Stimulated activated CD8-positive, alpha-beta memory T cell treated with anti-CD3 and anti-CD28 coated beads, Interleukin-7, amount 100 ng/mL, for 4 hours (primary cell): ENCODE measurements at regions not wholly inside any gene's neighbourhood (a gene's known extent, or its start where the extent isn't known, plus 50 kb on each side); places are given as distances from the start of the nearest gene placed in this dataset.

Experiments
- DNase-seq, 2 donors: peaks; one replicate each; pipeline ENCODE4 v3.0.0-alpha.2; 2020; ENCODE audit warnings: low read depth in 2 of 2

DNA sequence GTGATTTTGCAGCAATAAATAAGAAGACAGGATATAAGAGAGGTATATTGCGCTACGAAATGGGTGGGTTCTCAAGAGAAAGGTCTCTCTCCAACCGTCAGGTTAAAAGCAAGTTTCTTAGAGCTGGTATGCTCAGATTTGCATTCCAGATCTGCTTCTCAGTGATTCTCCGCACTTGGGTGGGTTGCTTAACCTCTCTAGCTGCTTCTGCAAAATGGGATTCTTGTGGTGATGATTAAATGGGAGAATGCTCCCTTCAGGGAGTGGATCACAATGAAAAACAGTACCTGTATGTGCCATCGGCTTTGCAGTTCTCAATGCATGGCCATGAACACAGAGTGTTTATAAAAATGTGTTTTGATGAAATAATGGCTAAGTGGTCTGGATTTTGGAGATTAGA, 477.7 kb downstream of the TNS1 start:
- DNase-seq, result no peak

DNA sequence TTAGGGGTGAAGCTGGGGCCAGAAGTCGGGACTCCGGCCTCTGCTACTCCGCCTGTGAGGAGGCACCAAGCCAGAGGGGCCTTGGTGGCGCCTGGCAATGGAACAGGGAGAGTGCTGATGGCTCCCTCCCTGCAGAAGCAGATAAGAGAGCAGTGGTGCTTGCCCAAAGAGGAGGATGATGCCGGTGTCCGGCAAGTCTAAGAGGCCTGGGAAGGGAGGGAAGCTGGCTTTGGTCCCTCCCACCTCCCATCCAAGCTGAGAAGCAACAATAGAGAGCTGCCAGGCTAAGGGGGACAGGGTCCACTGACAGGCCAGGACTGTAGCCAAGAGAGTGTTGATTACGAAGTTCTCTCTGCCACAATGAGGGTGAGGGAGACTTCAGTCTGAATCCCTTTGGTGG, 479.5 kb downstream of the TNS1 start:
- no peak for DNase-seq

DNA sequence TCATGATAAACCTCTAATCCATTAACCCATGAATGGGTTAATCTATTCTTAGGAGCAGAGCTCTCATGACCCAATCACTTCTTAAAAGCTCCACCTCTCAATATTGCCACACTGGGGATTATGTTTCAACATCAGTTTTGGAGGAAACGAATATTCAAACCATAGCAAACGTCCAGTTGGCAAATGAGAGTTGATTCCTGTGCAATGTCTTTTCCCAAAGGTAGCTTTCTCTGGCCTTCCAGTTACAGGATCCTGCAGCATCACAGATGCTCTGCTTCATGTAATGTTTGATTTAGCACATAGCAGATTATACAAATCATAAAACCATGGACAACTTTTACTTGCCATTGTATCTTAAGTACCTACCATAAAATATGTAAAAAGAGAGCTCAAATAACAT, 481.0 kb downstream of the TNS1 start:
- DNase-seq, result no peak

DNA sequence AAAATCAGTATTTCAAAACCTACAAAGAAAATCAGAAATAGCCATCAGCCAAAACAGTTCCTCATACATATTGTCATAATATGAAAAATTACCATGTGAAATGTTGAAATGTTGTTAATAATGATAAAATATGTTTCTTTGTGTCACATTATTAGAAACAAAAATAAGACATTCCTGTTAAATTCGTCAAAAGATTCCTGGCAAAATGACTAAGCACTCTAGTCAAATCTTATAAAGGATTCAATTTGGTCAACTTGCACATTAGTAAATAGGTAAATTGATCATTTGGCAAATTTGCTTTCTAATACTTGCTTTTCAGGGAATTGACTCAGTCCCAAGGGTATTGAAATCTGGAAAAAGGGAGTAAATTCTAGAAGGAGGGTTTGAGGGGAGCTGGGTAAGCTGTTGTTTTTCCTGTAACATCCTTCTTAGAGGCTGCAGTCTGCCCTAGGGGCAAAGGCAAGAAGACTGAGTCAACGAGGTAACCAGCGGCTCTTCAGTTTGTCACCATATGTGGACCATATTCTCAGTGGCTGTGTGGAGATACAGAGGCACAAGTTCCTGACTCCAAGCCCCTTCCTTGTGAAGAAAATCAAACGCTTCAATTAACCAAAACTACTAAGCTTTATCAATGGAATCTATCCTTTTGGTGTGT, 482.3 kb downstream of the TNS1 start:
- no peak for DNase-seq

DNA sequence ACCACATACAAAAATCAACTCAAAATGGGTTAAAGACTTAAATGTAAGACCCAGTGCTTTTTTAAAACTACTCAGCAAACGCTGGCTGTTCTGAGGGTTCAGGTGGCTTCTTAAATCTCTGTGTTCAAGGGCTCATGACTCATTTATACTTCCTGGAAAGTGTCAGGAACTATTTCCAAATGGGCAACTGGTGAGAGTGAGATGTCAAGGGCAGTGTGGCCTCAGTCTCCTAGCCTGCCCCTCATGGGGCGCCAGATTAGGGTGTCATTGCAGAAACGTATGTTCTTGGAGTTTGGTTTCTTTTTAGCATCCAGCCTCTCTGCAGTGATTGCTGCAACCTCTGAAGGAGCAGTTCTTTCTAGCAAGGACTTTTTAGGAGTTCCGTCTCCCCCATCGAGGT, 485.4 kb downstream of the TNS1 start:
- DNase-seq, result no peak

DNA sequence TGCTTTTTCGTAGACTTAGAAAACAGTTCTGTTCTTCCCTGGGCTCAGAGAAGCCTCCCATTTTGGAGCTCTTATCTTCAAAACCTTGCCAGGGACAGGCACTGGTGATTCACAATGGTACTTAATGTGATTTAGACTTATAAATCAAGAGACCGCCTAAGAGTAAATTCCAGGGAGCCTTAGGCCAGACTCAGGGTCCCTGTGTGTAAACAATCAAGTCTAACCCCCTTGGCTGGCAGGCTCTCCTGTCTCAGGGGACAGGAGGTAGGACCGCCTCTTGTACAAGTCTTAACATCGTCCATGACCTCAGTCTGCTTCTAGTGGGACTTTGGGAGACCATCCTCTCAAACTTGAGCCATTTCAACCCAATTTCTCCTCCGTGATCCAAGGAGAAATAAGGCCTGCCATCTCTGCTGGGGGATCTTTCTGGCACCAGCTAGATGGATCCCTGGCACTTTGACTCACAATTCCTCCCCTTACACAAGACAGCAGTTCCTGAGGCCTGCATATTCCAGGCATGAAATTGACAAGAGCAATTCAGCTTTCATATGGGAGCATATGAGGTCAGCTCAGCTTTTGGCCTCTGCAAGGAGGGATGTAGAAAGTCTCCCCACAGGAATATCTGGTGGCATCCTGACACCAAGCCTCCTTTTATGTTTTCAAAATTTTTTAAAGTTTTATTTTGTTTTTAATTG, 487.0 kb downstream of the TNS1 start:
- DNase-seq, result no peak

DNA sequence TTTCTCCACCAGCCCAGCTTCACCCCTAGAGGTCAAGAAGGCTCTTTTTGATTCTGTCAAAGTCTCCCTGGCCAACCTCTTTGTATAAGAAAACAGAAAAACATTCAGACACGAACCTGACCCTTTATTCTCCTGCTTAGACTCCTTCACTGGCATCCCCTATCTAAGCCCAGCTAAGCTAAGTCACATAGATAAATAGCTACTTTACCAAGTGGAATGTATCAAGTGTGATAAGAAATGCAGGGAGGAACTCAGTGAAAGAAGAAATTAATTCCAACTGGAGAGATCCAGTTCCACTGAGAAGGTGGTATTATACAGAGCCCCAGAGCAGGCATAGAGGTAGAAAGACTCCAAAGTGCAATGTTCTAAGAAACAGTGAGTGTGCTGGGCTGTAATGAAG, 489.5 kb downstream of the TNS1 start:
- DNase-seq, result no peak

DNA sequence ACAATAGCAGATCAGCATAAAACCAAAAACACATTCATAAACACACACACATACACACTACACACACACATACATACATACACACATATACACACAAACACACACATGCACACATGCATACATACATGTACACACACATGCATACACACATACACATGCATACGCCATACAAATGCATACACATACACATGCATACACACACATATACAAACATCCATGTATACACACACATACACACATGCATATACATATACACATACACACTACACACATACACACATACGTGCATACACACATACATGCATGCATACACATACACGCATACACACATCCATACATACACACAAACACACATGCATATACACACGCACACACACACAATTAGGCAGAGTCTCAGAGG, 490.1 kb downstream of the TNS1 start:
- DNase-seq, result no peak

DNA sequence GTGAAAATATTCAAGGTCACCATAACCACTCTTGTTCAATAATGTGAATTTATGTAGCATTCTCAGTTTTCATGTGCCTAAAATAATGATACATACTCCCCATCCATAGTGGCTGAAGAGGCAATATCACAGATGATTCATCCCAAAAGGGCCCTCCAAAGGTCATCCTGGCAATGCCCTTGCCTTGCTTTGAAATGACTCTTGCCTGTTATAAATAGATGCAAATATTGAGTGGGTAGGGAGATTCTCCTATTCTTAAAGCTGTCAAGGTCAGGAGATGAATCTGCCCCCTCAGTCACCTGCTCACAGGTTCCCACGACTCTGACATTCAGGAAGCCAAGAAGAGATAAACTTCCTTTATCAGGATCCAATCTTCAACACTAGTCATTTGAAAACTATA, 490.5 kb downstream of the TNS1 start:
- DNase-seq, result no peak

DNA sequence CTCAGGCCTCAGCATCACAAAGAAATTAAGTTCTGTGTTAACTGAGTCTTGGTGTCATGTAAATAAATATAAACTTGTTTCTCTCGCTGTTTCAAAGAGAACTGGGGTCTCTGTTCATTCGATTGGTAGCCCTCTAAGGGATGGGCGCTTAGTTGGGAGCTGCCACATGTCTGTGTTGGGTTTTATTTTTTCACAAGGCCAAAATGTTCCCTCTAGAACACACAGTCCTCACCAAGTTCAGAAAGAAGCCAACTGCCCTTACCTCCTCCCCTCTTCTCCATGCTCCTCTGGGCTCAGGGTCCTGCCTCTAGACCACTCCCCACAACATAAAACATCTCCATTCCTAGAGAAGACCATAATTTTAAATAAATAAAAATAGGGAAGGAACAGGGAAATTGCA, 490.9 kb downstream of the TNS1 start:
- DNase-seq, result no peak

DNA sequence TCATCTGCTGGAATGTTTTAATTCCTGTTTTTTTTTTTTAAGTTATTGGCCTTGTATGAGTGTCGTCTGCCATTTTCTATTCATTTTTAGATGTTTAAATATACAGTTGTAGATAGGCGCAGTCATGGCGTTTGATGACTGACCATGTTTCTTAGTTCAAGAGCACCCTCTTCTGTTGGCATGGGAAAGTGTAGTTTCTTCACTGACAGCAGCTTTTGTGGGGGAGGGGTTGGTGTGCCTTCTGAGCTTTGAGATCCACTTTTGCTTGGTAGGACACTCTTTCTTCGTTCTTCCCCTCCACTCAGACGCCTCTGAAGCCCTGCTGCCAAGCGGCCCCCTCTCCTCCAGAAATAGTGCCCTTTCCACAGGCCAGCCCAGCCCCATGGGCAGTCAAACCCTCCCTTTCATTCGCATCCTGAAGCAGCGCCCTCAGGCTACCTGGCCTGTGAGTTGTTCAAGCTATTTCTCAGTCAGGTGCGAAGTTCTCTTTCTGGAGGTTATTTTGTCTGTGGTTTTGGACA, 492.0 kb downstream of the TNS1 start:
- no peak for DNase-seq

DNA sequence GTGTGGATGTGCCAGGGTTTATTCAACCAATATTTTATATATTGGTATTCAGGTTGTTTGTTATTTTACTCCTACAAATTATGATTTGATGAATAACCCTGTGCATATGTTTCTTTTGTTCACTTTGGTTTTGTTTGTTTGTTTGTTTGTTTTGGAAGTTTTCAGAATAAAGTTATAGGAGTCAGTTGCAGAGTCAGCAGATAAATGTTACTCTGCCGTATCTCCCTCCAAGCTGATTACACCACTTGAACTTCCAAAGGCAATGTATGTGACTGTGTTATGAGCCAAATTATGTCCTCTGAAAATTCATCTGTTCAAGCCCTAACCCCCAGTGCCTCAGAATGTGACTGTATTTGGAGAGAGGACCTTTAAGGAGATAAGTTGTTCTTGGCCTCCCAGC, 497.5 kb downstream of the TNS1 start:
- no peak for DNase-seq

DNA sequence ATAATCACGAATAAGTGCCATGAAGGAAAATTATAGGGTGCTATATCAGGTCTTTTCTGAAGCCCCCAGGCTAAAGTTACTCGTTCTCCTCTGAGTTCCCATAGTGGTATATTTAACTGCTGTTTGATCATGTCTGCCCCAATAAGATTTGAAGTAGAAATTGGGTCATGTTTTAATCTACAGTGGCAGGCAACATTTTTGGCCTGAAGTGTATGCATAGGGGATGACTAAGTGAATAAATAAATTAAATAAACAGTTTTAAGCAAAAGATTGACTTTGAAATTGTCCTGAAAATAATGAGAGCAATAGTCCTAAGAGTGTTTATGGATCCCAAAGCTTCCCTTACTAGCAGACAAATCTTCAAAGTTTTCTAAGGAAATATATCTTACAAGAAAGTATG, 500.9 kb downstream of the TNS1 start:
- no peak for DNase-seq

DNA sequence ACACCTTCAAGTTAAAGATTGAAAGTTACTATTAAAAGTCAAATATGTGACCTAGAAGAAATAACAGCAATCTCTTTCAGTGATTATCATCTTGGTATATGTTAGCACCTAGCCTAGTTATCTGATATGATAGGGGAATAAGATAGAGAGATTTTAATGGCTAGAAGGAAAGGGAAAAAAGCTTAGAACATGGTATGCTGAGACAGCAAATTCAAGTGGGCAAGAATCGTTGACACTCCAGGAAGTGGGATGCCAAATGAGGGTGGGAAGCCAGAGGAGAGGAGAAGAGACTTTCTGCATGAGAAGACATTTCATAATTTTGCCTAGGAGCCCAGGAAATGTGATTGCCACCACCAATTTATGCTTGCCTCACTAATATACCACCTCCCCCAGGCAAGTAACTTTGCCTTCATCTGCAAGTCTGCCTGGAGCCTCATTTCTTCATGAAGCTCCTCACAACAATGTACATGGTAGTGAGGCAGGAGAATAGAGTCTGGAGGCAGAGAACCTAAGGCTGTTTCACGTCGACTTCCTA, 504.9 kb downstream of the TNS1 start:
- DNase-seq, result no peak

DNA sequence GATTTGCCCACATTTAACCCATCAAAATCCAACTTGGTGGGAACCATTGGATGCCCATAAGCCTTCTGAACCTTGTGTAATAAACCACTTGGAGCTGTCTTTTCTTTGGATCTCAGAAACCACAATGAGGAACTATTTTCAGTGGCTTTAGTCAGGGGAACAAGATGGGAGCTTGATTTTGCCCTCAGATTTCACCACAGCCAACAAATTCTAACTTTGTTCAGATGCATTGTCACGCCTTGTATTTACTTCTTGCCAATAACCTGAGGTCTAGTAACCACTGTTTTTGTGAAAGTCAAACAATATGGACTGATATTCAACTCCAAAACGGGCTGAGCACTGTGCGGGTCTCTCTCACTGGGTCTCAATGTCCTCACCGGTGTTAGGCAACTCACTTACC, 508.2 kb downstream of the TNS1 start:
- no peak for DNase-seq

DNA sequence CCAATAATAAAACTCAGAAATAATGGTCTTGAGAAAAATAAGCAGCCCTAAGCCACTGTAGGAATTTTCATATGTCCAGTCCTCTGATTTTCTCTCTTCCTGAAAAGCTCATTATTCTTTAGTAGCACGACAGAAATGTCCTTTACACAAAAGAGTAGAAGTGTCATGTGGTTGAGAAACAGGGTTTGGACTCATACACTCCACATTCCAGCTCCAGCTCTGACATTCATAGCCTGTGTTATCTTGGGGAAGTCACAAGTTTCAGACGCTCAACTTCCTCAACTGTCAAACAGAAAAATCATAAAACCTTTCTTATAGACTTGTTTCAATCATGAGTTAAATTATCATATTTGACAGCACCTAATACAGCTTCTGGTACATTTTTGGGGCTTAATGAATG, 511.5 kb downstream of the TNS1 start:
- no peak for DNase-seq

DNA sequence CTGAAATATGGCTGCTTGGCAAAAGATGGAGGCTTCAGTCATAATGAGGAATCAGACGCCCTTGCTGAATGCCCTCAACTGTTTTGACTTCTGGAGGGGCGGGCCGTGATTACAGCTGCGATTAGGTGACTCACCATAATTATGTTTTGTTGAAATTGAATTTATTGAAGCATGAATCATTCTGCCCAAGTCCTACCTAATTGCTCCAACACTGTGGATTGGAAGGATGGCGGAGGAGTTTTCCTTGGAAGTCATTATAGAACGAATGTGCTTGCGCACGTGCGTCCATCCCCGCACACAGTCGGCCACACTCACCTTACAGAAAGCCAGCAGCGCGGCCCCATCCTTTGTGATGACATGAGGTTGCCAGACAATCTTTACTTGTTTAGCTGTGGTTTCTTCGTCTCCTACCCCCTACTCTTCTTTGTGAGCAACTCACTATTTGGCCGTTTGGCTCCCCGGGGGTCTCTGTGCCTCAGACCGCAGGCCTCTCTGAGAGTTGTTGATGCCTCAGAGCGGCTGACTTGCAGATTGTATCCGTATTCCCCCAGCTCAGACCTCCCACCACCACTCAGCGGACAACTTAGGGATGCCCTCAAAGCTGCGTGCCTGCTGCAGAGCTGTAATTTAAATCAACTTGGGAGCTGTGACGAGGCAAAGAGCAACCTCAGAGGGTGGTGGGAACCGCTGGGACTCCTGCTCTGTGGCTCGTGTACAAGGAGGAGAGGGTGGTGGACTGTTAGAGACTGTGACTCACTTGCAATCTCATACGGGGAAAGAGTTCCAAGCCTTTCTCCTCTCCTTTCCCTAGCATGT, 513.4 kb downstream of the TNS1 start:
- DNase-seq, result no peak

DNA sequence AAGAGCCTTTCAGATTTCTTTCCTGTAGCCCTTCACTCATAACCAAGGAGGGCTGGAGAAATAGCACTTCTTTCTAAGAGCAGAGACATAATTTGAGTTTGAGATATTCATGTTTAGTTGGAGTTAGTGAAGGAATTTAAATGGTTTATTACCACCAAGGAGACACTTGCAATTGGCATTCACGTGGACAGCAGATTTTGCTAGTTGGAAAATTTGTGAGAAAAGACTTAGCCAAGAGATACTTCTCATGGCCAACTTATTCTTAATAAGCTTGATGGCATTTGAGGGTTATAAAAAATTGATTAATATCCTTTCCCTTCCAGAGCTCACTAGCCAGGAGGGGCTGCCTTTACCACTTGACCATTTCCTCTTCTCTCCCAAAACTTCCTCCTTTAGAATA, 518.7 kb downstream of the TNS1 start:
- no peak for DNase-seq

DNA sequence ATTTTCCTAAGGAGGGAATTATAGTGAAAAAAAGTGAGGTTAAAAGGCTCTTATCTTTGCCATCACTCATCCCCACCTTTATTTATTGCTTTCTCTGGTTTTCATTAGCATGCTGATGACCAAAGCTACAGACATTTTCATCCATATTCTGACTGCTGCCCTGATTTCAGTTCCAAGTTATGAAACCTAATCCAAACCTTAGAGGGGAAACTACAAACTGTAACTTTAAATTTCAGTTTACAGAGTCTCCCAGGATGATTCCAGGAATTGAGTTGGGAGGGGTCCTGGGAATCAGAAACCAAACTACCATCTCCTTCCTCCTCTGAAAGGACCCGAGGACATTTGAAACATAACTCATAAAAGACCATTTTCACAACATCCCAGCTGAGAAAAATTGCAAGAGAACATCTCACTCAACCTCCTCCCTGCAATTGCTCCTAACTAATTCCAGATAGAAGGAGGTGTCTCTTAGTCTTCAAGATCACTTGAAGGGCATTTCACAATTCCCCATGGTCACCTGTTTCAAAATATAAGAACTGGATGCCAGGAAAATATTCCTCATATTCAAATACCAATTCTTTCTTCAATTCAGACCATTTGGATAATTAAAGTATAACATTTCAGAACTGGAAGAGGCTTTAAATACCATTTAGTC, 520.6 kb downstream of the TNS1 start:
- DNase-seq, result no peak

DNA sequence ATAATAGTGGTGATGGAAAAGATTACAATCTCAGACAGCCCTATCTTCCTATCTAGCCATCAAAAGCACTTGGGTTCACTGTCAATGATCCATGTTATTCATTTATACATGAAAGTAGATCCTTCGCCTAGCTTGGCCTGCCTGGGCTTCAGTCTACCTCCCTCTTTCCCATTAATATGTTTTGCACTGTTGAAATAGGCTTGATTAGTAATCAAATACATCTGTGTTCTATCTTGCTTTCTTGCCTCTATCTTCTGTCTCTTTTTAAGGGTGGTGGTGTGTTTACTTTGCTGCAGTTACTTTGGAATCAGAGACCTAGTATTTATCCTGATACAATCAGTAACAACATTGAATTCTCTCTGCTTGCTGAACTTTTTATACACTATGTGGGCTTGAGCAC, 521.2 kb downstream of the TNS1 start:
- no peak for DNase-seq

DNA sequence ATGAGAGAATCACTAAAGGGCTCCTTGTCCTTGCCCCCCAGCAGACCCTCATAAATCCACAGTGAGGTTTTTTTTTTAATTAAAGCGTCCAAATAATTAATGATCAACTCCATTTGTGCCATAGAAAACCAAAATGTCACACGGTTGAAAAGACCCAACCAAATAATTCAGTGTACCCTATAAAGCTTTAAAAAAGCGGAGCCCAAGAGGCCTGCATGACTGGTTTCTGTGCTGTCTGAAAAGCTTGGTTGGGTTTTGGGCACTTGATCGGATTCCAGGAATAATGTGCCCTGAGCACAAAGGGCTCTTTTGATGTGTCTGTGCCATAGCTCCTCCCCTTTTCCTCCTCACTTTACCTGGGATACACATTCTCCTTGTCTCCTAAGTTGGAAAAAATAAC, 523.2 kb downstream of the TNS1 start:
- DNase-seq, result no peak

DNA sequence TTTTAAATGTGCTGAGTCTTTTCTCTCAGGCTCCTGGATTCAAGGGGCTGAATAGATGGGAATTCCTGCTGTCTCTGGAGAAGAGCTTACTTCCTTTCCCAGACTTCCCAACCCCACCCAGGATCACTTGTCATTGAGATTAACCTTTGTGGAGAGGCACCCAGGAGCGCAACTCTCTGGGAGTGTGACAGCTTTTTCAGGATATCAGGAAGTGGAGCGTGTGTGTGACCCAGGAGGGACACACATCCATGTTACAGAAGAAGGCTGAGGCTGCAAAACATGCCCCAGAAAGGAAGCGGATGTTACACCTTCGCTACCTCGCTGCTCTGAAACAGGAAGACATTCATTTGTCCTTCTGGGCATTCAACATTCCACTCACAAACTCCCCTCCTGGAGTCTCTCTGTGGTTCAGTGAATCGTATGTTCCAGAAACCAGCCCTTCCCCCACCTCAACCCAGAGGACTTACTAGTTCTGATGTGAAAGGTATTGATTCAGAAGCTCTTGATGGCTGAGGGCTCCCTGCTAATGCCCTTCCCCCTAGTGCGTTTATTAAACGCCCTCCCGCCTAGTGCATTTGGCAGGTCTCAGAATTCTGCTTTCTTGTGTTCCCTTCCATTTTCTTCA, 523.9 kb downstream of the TNS1 start:
- DNase-seq, result no peak
